ENCODE measurements at regions not wholly inside any gene's neighbourhood (a gene's known extent, or its start where the extent isn't known, plus 50 kb on each side); places are given as distances from the start of the nearest gene placed in this dataset.

GRCh38 chr16:81170824-81171223 lies 67.7 kb upstream of the BCO1 start:
- in situ Hi-C loops (cut with HindIII; ENCODE audit: low pct_unique_long_range_greater_than_20kb, low sequenced_read_pairs), result no loop called here
- DNase-seq (ENCODE audit: low read depth, low spot score), result no peak
- TF ChIP-seq SIN3A (IDR thresholded peaks at IDR 0.05; ENCODE audit: borderline replicate concordance, insufficient read depth, low read depth, low read length) (no peak), REST (IDR thresholded peaks at IDR 0.05; ENCODE audit: insufficient read depth in 1 of 2, low read depth in 2 of 2, low read length in 1 of 2) (peak; percentile 70 to 83)
- intact Hi-C loops (cut with micrococcal nuclease; ENCODE audit: unreplicated experiment), result no loop called here
- Histone ChIP-seq H3K27me3 (ENCODE audit: control insufficient read depth, insufficient read depth, low read length) (no peaks in the 10 kb centered on the region), H3K4me3 (ENCODE audit: low read depth in 2 of 2, low read length in 2 of 2) (no peak overlapping the region), H3K4me1 (ENCODE audit: control insufficient read depth, insufficient read depth, low read length) (0 out of 2 replicates have a peak, but pooled peaks cover 3% of the 10 kb centered on the region), H3K27ac (ENCODE audit: low read length) (no peak overlapping the region), H3K9me3 (ENCODE audit: control insufficient read depth, insufficient read depth, low read depth, low read length) (no peaks in the 10 kb centered on the region), H3K36me3 (ENCODE audit: control insufficient read depth, insufficient read depth, low read length) (no peaks in the 10 kb centered on the region)
- no peak for ATAC-seq
- POLR2A ChIA-PET, result no interaction called here
- CTCF ChIA-PET, result no interaction called here
- BruUV-seq (replicated peaks), result no TSS peak

GRCh38 chr16:81168406-81168805 lies 70.1 kb upstream of the BCO1 start:
- TF ChIP-seq CTCF (IDR thresholded peaks at IDR 0.05), result no peak
- POLR2A ChIA-PET, result no interaction called here
- ATAC-seq (no peak), DNase-seq (ENCODE audit: low read depth, low spot score) (no peak)
- Histone ChIP-seq H3K27ac (ENCODE audit: low read length) (no peak overlapping the region), H3K36me3 (ENCODE audit: control insufficient read depth, insufficient read depth, low read length) (no peaks in the 10 kb centered on the region), H3K4me1 (ENCODE audit: control insufficient read depth, insufficient read depth, low read length) (no peaks in the 10 kb centered on the region), H3K4me3 (ENCODE audit: low read depth in 2 of 2, low read length in 2 of 2) (no peak overlapping the region), H3K9me3 (ENCODE audit: control insufficient read depth, insufficient read depth, low read depth, low read length) (no peaks in the 10 kb centered on the region), H3K27me3 (ENCODE audit: control insufficient read depth, insufficient read depth, low read length) (no peaks in the 10 kb centered on the region)
- no TSS peak for BruUV-seq (replicated peaks)
- intact Hi-C loops (cut with micrococcal nuclease; ENCODE audit: unreplicated experiment), result no loop called here
- in situ Hi-C loops (cut with HindIII; ENCODE audit: low pct_unique_long_range_greater_than_20kb, low sequenced_read_pairs), result no loop called here
- CTCF ChIA-PET, result no interaction called here

- Histone ChIP-seq H3K27ac (ENCODE audit: low read length) (no peak overlapping the region), H3K36me3 (ENCODE audit: control insufficient read depth, insufficient read depth, low read length) (no peaks in the 10 kb centered on the region), H3K27me3 (ENCODE audit: control insufficient read depth, insufficient read depth, low read length) (no peaks in the 10 kb centered on the region), H3K9me3 (ENCODE audit: control insufficient read depth, insufficient read depth, low read depth, low read length) (no peaks in the 10 kb centered on the region), H3K4me1 (ENCODE audit: control insufficient read depth, insufficient read depth, low read length) (no peaks in the 10 kb centered on the region), H3K4me3 (ENCODE audit: low read depth in 2 of 2, low read length in 2 of 2) (no peak overlapping the region)
- CTCF ChIA-PET, result no interaction called here
- no TSS peak for BruUV-seq (replicated peaks)
- intact Hi-C loops (cut with micrococcal nuclease; ENCODE audit: unreplicated experiment) (no loop called here), in situ Hi-C loops (cut with HindIII; ENCODE audit: low pct_unique_long_range_greater_than_20kb, low sequenced_read_pairs) (no loop called here)
- ATAC-seq (no peak), DNase-seq (ENCODE audit: low read depth, low spot score) (no peak)
- POLR2A ChIA-PET, result no interaction called here
- TF ChIP-seq SIN3A (IDR thresholded peaks at IDR 0.05; ENCODE audit: borderline replicate concordance, insufficient read depth, low read depth, low read length) (no peak), POLR2AphosphoS5 (IDR thresholded peaks at IDR 0.05; ENCODE audit: low read depth, low read length) (no peak), REST (IDR thresholded peaks at IDR 0.05; ENCODE audit: insufficient read depth in 1 of 2, low read depth in 2 of 2, low read length in 1 of 2) (no peak), TCF7L2 (IDR thresholded peaks at IDR 0.05; ENCODE audit: low read depth, low read length) (no peak), CTCF (IDR thresholded peaks at IDR 0.05) (no peak)
Observed at GRCh38 chr16:81167851-81168250, 70.6 kb upstream of the BCO1 start.
